Neural progenitor cell (in vitro differentiated cells): ENCODE measurements at regions not wholly inside any gene's neighbourhood (a gene's known extent, or its start where the extent isn't known, plus 50 kb on each side); places are given as distances from the start of the nearest gene placed in this dataset.

Source experiments
- CTCF ChIP-seq: fragments of 200-600 bp; sonication (generic); IDR thresholded peaks from 2 replicates; pipeline ENCODE4 v1.5.1; 2017; ENCODE audit warnings: antibody characterized with exemption, mild to moderate bottlenecking
- EZH2phosphoT487 ChIP-seq: fragments of 200-600 bp; sonication (generic); IDR thresholded peaks from 2 replicates; pipeline ENCODE4 v1.6.1; 2017; ENCODE audit warnings: antibody characterized with exemption

GRCh38 chr17:68134731-68135130 lies 99.2 kb downstream of the KPNA2 start:
- TF ChIP-seq CTCF (no peak), EZH2phosphoT487 (no peak)
